CD4-positive, alpha-beta memory T cell (primary cell): ENCODE measurements at regions not wholly inside any gene's neighbourhood (a gene's known extent, or its start where the extent isn't known, plus 50 kb on each side); places are given as distances from the start of the nearest gene placed in this dataset.

Experiments
- CTCF ChIA-PET: fragments of 350-600 bp; sonication (Branson Sonifier 250); formaldehyde crosslinking; loops from one replicate; lab custom pipeline; 2021; ENCODE audit warnings: inconsistent platforms; ENCODE audit not compliant: partially characterized antibody; lab: Charles Lee
- POLR2A ChIA-PET: fragments of 350-600 bp; sonication (Branson Sonifier 250); formaldehyde crosslinking; loops from one replicate; lab custom pipeline; 2021; ENCODE audit not compliant: partially characterized antibody; lab: Charles Lee
- DNase-seq, 5 donors: peaks; one replicate each; pipeline versions ENCODE4 v3.0.0 to v3.0.0-alpha.2; 2020 to 2022; ENCODE audit warnings: mixed read lengths in 1 of 5
- H3K27ac ChIP-seq: one replicate; pipeline ENCODE4 v1.7.0; 2013; ENCODE audit warnings: low read depth, low read length
- H3K27me3 ChIP-seq: 2 replicates; pipeline ENCODE4 v1.7.0; 2013; ENCODE audit warnings: mild to moderate bottlenecking, low read length, moderate library complexity; ENCODE audit not compliant: insufficient read depth
- H3K36me3 ChIP-seq: 2 replicates; pipeline ENCODE4 v1.7.0; 2013; ENCODE audit warnings: mild to moderate bottlenecking, low read length, moderate library complexity; ENCODE audit not compliant: insufficient read depth
- H3K4me1 ChIP-seq: 2 replicates; pipeline ENCODE4 v1.7.0; 2013; ENCODE audit warnings: mild to moderate bottlenecking, low read length, moderate library complexity; ENCODE audit not compliant: insufficient read depth
- H3K4me3 ChIP-seq, 2 donors: one replicate each; pipeline ENCODE4 v1.7.0; 2013; ENCODE audit warnings: low read length in 2 of 2, mild to moderate bottlenecking in 1 of 2
- H3K9me3 ChIP-seq, 2 donors: one replicate each; pipeline ENCODE4 v1.7.0; 2013; ENCODE audit warnings: low read length in 2 of 2, control low read depth in 1 of 2; ENCODE audit not compliant: control insufficient read depth in 1 of 2
- H3K27ac Mint-ChIP-seq, 7 donors: one replicate each; pipeline ENCODE4 v1.8.0; 2020 to 2021; ENCODE audit warnings: mixed read lengths in 7 of 7, mild to moderate bottlenecking in 6 of 7, inconsistent platforms in 3 of 7, moderate library complexity in 3 of 7
- H3K27me3 Mint-ChIP-seq, 2 donors: one replicate each; pipeline ENCODE4 v1.8.0; 2020 to 2021; ENCODE audit warnings: mixed read lengths in 2 of 2
- H3K36me3 Mint-ChIP-seq, 2 donors: one replicate each; pipeline ENCODE4 v1.8.0; 2020 to 2021; ENCODE audit warnings: mixed read lengths in 2 of 2, inconsistent platforms in 1 of 2, mild to moderate bottlenecking in 1 of 2
- H3K4me1 Mint-ChIP-seq, 4 donors: one replicate each; pipeline ENCODE4 v1.8.0; 2020 to 2021; ENCODE audit warnings: mixed read lengths in 4 of 4, mild to moderate bottlenecking in 1 of 4
- H3K4me3 Mint-ChIP-seq, 8 donors: one replicate each; pipeline ENCODE4 v1.8.0; 2020 to 2021; ENCODE audit warnings: mixed read lengths in 8 of 8, mild to moderate bottlenecking in 7 of 8, moderate library complexity in 6 of 8, inconsistent platforms in 3 of 8
- H3K9me3 Mint-ChIP-seq, 8 donors: one replicate each; pipeline ENCODE4 v1.8.0; 2020 to 2021; ENCODE audit warnings: mixed read lengths in 8 of 8, mild to moderate bottlenecking in 5 of 8, inconsistent platforms in 3 of 8, moderate library complexity in 1 of 8
- intact Hi-C: fragments of 100-400 bp; cut with micrococcal nuclease; formaldehyde crosslinking; loops from one replicate; pipeline ENCODE4 v1.15.1; 2023

- Mint-ChIP-seq H3K36me3 (no peaks in the 10 kb centered on the region), H3K27ac (no peak overlapping the region), H3K4me1 (peaks cover 0 to 4% (median 3%) of the 10 kb centered on the region in 4 donors), H3K9me3 (peaks cover 0 to 4% (median 0%) of the 10 kb centered on the region in 8 donors), H3K4me3 (no peak overlapping the region), H3K27me3 (peaks cover 0 to 10% of the 10 kb centered on the region in 2 donors)
- no peak overlapping the region for H3K4me3 ChIP-seq
- H3K9me3 ChIP-seq: no peaks in the 10 kb centered on the region
- no peak for DNase-seq
- ChIA-PET CTCF (interaction anchor here (0.6 to 1.5 kb wide), 6 partner anchors 8 to 1343 kb away, joined by 3 to 5 read pairs (median 3); no protein-coding TSS in a partner anchor), POLR2A (no interaction called here)
- H3K27ac ChIP-seq: no peak overlapping the region
- intact Hi-C loops: no loop called here
- H3K4me1 ChIP-seq: no peaks in the 10 kb centered on the region
- H3K36me3 ChIP-seq: no peaks in the 10 kb centered on the region
- no peaks in the 10 kb centered on the region for H3K27me3 ChIP-seq
Observed at GRCh38 chr15:99504823-99505551, 60.8 kb upstream of the MEF2A start.

- H3K9me3 ChIP-seq: no peaks in the 10 kb centered on the region
- H3K27ac ChIP-seq: no peak overlapping the region
- POLR2A ChIA-PET: no interaction called here
- CTCF ChIA-PET: interaction anchor here (0.9 to 1.4 kb wide), 3 partner anchors 23 to 248 kb away, joined by 3 to 4 read pairs (median 3); no protein-coding TSS in a partner anchor
- Mint-ChIP-seq H3K27ac (no peak overlapping the region), H3K27me3 (peaks cover 0 to 9% of the 10 kb centered on the region in 2 donors), H3K4me1 (peaks cover 0 to 4% (median 3%) of the 10 kb centered on the region in 4 donors), H3K36me3 (no peaks in the 10 kb centered on the region), H3K9me3 (peaks cover 0 to 4% (median 0%) of the 10 kb centered on the region in 8 donors), H3K4me3 (no peak overlapping the region)
- H3K36me3 ChIP-seq: no peaks in the 10 kb centered on the region
- DNase-seq: no peak
- no peak overlapping the region for H3K4me3 ChIP-seq
- intact Hi-C loops: no loop called here
- no peaks in the 10 kb centered on the region for H3K4me1 ChIP-seq
- no peaks in the 10 kb centered on the region for H3K27me3 ChIP-seq
Observed at GRCh38 chr15:99506399-99506798, 59.4 kb upstream of the MEF2A start.

GRCh38 chr15:99507016-99507503 is 58.7 kb upstream of the MEF2A start:
- CTCF ChIA-PET: interaction anchor here (0.9 to 1.4 kb wide), 2 partner anchors 22 to 197 kb away, joined by 3 to 4 read pairs; no protein-coding TSS in a partner anchor
- H3K27me3 ChIP-seq: no peaks in the 10 kb centered on the region
- Mint-ChIP-seq H3K4me3 (no peak overlapping the region), H3K27me3 (peaks cover 0 to 8% of the 10 kb centered on the region in 2 donors), H3K36me3 (no peaks in the 10 kb centered on the region), H3K27ac (no peak overlapping the region), H3K4me1 (peaks cover 0 to 4% (median 3%) of the 10 kb centered on the region in 4 donors), H3K9me3 (peaks cover 0 to 4% (median 0%) of the 10 kb centered on the region in 8 donors)
- POLR2A ChIA-PET: no interaction called here
- no peak overlapping the region for H3K4me3 ChIP-seq
- no peaks in the 10 kb centered on the region for H3K36me3 ChIP-seq
- intact Hi-C loops: no loop called here
- no peak overlapping the region for H3K27ac ChIP-seq
- no peaks in the 10 kb centered on the region for H3K9me3 ChIP-seq
- no peaks in the 10 kb centered on the region for H3K4me1 ChIP-seq
- DNase-seq: no peak

GRCh38 chr15:99507504-99508310 is 58.1 kb upstream of the MEF2A start:
- Mint-ChIP-seq H3K27ac (no peak overlapping the region), H3K9me3 (peaks cover 0 to 4% (median 0%) of the 10 kb centered on the region in 8 donors), H3K4me3 (no peak overlapping the region), H3K36me3 (no peaks in the 10 kb centered on the region), H3K27me3 (peaks cover 0 to 6% of the 10 kb centered on the region in 2 donors), H3K4me1 (peaks cover 0 to 4% (median 3%) of the 10 kb centered on the region in 4 donors)
- Histone ChIP-seq H3K4me3 (no peak overlapping the region), H3K27me3 (no peaks in the 10 kb centered on the region), H3K4me1 (no peaks in the 10 kb centered on the region), H3K27ac (no peak overlapping the region), H3K36me3 (no peaks in the 10 kb centered on the region), H3K9me3 (no peaks in the 10 kb centered on the region)
- ChIA-PET POLR2A (no interaction called here), CTCF (interaction anchor here (0.9 to 1.4 kb wide), 2 partner anchors 21 to 197 kb away, joined by 3 to 4 read pairs; no protein-coding TSS in a partner anchor)
- intact Hi-C loops: no loop called here
- no peak for DNase-seq

- Mint-ChIP-seq H3K27me3 (peaks cover 0 to 6% of the 10 kb centered on the region in 2 donors), H3K4me3 (no peak overlapping the region), H3K4me1 (peaks cover 0 to 4% (median 3%) of the 10 kb centered on the region in 4 donors), H3K27ac (no peak overlapping the region), H3K36me3 (no peaks in the 10 kb centered on the region), H3K9me3 (peaks cover 0 to 4% (median 0%) of the 10 kb centered on the region in 8 donors)
- Histone ChIP-seq H3K27ac (no peak overlapping the region), H3K9me3 (no peaks in the 10 kb centered on the region), H3K27me3 (no peaks in the 10 kb centered on the region), H3K4me1 (no peaks in the 10 kb centered on the region), H3K36me3 (no peaks in the 10 kb centered on the region), H3K4me3 (no peak overlapping the region)
- ChIA-PET CTCF (no interaction called here), POLR2A (no interaction called here)
- no peak for DNase-seq
- intact Hi-C loops: no loop called here
Observed at GRCh38 chr15:99508311-99508645, 57.5 kb upstream of the MEF2A start.

GRCh38 chr15:99508852-99509251 is 56.9 kb upstream of the MEF2A start:
- H3K27ac ChIP-seq: no peak overlapping the region
- H3K4me3 ChIP-seq: no peak overlapping the region
- intact Hi-C loops: no loop called here
- Mint-ChIP-seq H3K4me3 (no peak overlapping the region), H3K27me3 (peaks cover 0 to 6% of the 10 kb centered on the region in 2 donors), H3K9me3 (peaks cover 0 to 4% (median 0%) of the 10 kb centered on the region in 8 donors), H3K27ac (no peak overlapping the region), H3K36me3 (no peaks in the 10 kb centered on the region), H3K4me1 (peaks cover 0 to 3% (median 1%) of the 10 kb centered on the region in 4 donors)
- H3K4me1 ChIP-seq: no peaks in the 10 kb centered on the region
- CTCF ChIA-PET: no interaction called here
- no peak for DNase-seq
- H3K27me3 ChIP-seq: no peaks in the 10 kb centered on the region
- no peaks in the 10 kb centered on the region for H3K36me3 ChIP-seq
- H3K9me3 ChIP-seq: no peaks in the 10 kb centered on the region
- POLR2A ChIA-PET: no interaction called here
